B cell (primary cell): ENCODE measurements at regions not wholly inside any gene's neighbourhood (a gene's known extent, or its start where the extent isn't known, plus 50 kb on each side); places are given as distances from the start of the nearest gene placed in this dataset.

Experiments
- ATAC-seq: fragments of 200-7000 bp; cut with Tn5 transposase; one replicate; pipeline ENCODE4 v1.10.0; 2021; ENCODE audit warnings: low read depth, mild to moderate bottlenecking, moderate number of reproducible peaks, moderate library complexity
- CTCF ChIA-PET: fragments of 350-600 bp; sonication (Branson Sonifier 250); formaldehyde crosslinking; loops from one replicate; lab custom pipeline; 2021; ENCODE audit warnings: antibody characterized with exemption, inconsistent platforms; lab: Charles Lee
- POLR2A ChIA-PET: fragments of 350-600 bp; sonication (Branson Sonifier 250); formaldehyde crosslinking; loops from one replicate; lab custom pipeline; 2021; ENCODE audit warnings: antibody characterized with exemption; lab: Charles Lee
- DNase-seq: peaks from one replicate; pipeline ENCODE4 v3.0.0; 2013
- H2AFZ ChIP-seq: 2 replicates; pipeline ENCODE4 v1.6.1; 2012; ENCODE audit warnings: mild to moderate bottlenecking, low read depth, low read length; ENCODE audit not compliant: insufficient read depth, poor library complexity, severe bottlenecking
- H3K27ac ChIP-seq, 2 donors: 1 replicate in 1 of 2; 2 replicates in 1 of 2; pipeline ENCODE4 v1.5.1; 2012 to 2013; ENCODE audit warnings: low read length in 2 of 2, mild to moderate bottlenecking in 2 of 2, moderate library complexity in 1 of 2
- H3K27me3 ChIP-seq, 4 experiments: fragments of 200-600 bp in 1 of 4; sonication (generic) in 1 of 4; replicated peaks in 1 of 4; 1 replicate in 2 of 4; 2 replicates in 2 of 4; pipeline versions ENCODE4 v1.6.1 to v1.7.0; 2013 to 2016; ENCODE audit warnings: low read length in 3 of 4, mild to moderate bottlenecking in 2 of 4, mixed read lengths in 1 of 4, moderate library complexity in 1 of 4; ENCODE audit not compliant: insufficient read depth in 4 of 4, control insufficient read depth in 3 of 4; ENCODE audit errors: control extremely low read depth in 1 of 4
- H3K36me3 ChIP-seq, 2 experiments: replicated peaks in 1 of 2; 1 replicate in 1 of 2; 2 replicates in 1 of 2; pipeline versions ENCODE4 v1.6.1 to v1.7.1; 2013; ENCODE audit warnings: low read length in 1 of 2; ENCODE audit not compliant: insufficient read depth in 2 of 2, control insufficient read depth in 1 of 2; ENCODE audit errors: control extremely low read depth in 1 of 2, extremely low read depth in 1 of 2
- H3K4me1 ChIP-seq, 2 donors: fragments of 200-600 bp in 1 of 2; sonication (generic) in 1 of 2; 1 replicate in 1 of 2; 2 replicates in 1 of 2; pipeline versions ENCODE4 v1.5.1 to v1.6.1; 2013 to 2017; ENCODE audit warnings: low read length in 2 of 2; ENCODE audit not compliant: control insufficient read depth in 2 of 2, insufficient read depth in 2 of 2
- H3K4me2 ChIP-seq: replicated peaks from 2 replicates; pipeline ENCODE3; 2012; ENCODE audit warnings: mild to moderate bottlenecking, low read depth, low read length; ENCODE audit not compliant: poor library complexity, severe bottlenecking
- H3K4me3 ChIP-seq, 5 experiments: fragments of 200-600 bp in 1 of 5; sonication (generic) in 1 of 5; 1 replicate in 3 of 5; 2 replicates in 2 of 5; pipeline versions ENCODE4 v1.5.1 to v1.7.0; 2011 to 2016; ENCODE audit warnings: low read length in 4 of 5, mild to moderate bottlenecking in 4 of 5, low read depth in 2 of 5, control low read depth in 1 of 5, moderate library complexity in 1 of 5; ENCODE audit not compliant: insufficient read depth in 1 of 5; ENCODE audit errors: control extremely low read depth in 1 of 5, extremely low read depth in 1 of 5
- H3K79me2 ChIP-seq: fragments of 200-600 bp; sonication (generic); one replicate; pipeline ENCODE4 v1.6.0; 2016; ENCODE audit warnings: low read length; ENCODE audit not compliant: control insufficient read depth, insufficient read depth
- H3K9ac ChIP-seq: fragments of 200-600 bp; sonication (generic); 2 replicates; pipeline ENCODE4 v1.6.1; 2017; ENCODE audit warnings: mild to moderate bottlenecking, low read length, moderate library complexity
- H3K9me3 ChIP-seq, 3 donors: one replicate each; pipeline versions ENCODE4 v1.6.1 to v1.7.1; 2013; ENCODE audit warnings: low read length in 2 of 3; ENCODE audit not compliant: control insufficient read depth in 2 of 3, insufficient read depth in 1 of 3; ENCODE audit errors: control extremely low read depth in 1 of 3
- H4K20me1 ChIP-seq: 2 replicates; pipeline ENCODE4 v1.6.0; 2012; ENCODE audit warnings: mild to moderate bottlenecking, low read length; ENCODE audit not compliant: insufficient read depth, control insufficient read depth, poor library complexity, severe bottlenecking
- H3K27ac Mint-ChIP-seq: one replicate; pipeline ENCODE4 v1.8.0; 2021; ENCODE audit warnings: mixed read lengths
- H3K27me3 Mint-ChIP-seq: one replicate; pipeline ENCODE4 v1.8.0; 2021; ENCODE audit warnings: mixed read lengths
- H3K4me1 Mint-ChIP-seq: one replicate; pipeline ENCODE4 v1.8.0; 2021; ENCODE audit warnings: mixed read lengths
- H3K4me3 Mint-ChIP-seq: one replicate; pipeline ENCODE4 v1.8.0; 2021; ENCODE audit warnings: mixed read lengths
- H3K9me3 Mint-ChIP-seq: one replicate; pipeline ENCODE4 v1.8.0; 2022; ENCODE audit warnings: mixed read lengths; ENCODE audit not compliant: insufficient read depth
- CTCF ChIP-seq: fragments of 200-600 bp; IDR thresholded peaks from one replicate; pipeline ENCODE4 v1.8.0; 2022; ENCODE audit warnings: antibody characterized with exemption, mild to moderate bottlenecking
- EZH2 ChIP-seq: IDR thresholded peaks from 2 replicates; pipeline ENCODE4 v1.6.1; 2012; ENCODE audit warnings: borderline replicate concordance, low read depth, mild to moderate bottlenecking, moderate library complexity, low read length; ENCODE audit not compliant: insufficient read depth, poor library complexity, severe bottlenecking
- WGBS: methylation state at CpG from one replicate; pipeline ENCODE4 v1.1.5; 2013; ENCODE audit warnings: missing lambda C conversion rate; ENCODE audit not compliant: insufficient coverage; 5-methylcytosine and 5-hydroxymethylcytosine counted together
- intact Hi-C: fragments of 100-400 bp; cut with micrococcal nuclease; formaldehyde crosslinking; loops from one replicate; pipeline ENCODE4 v1.10.0; 2022

GRCh38 chrX:16472345-16472744 is 177.6 kb upstream of the S100G start:
- H3K27me3 Mint-ChIP-seq = peaks cover 14% of the 10 kb centered on the region
- intact Hi-C loops = no loop called here
- POLR2A ChIA-PET = no interaction called here

GRCh38 chrX:16474511-16474910 is 175.4 kb upstream of the S100G start:
- 89% methylated on average over 4 of the region's 4 CpGs for WGBS
- TF ChIP-seq CTCF = no peak
- ChIA-PET POLR2A (no interaction called here), CTCF (no interaction called here)
- Mint-ChIP-seq H3K27me3 (peaks cover 10% of the 10 kb centered on the region), H3K4me3 (no peak overlapping the region), H3K4me1 (no peaks in the 10 kb centered on the region), H3K27ac (no peak overlapping the region), H3K9me3 (no peaks in the 10 kb centered on the region)
- H3K4me1 ChIP-seq = no peaks in the 10 kb centered on the region
- H3K9ac ChIP-seq = no peak overlapping the region
- ATAC-seq = no peak
- H3K4me3 ChIP-seq = no peak overlapping the region
- no peaks in the 10 kb centered on the region for H3K79me2 ChIP-seq
- no peak overlapping the region for H2AFZ ChIP-seq
- no peaks in the 10 kb centered on the region for H3K36me3 ChIP-seq
- intact Hi-C loops = no loop called here
- H3K27me3 ChIP-seq = no peaks in the 10 kb centered on the region
- H3K27ac ChIP-seq = no peak overlapping the region
- H3K9me3 ChIP-seq = no peaks in the 10 kb centered on the region
- H4K20me1 ChIP-seq = no peaks in the 10 kb centered on the region
- no peak for DNase-seq
- no peak overlapping the region for H3K4me2 ChIP-seq

More at GRCh38 chrX:16472345-16472744, 177.6 kb upstream of the S100G start:
- H3K9ac ChIP-seq = no peak overlapping the region
- H3K9me3 Mint-ChIP-seq = no peaks in the 10 kb centered on the region
- H3K4me1 Mint-ChIP-seq = no peaks in the 10 kb centered on the region
- no peaks in the 10 kb centered on the region for H3K4me1 ChIP-seq
- ATAC-seq (no peak), DNase-seq (no peak)
- CTCF ChIA-PET = no interaction called here
- TF ChIP-seq EZH2 = no peak
- TF ChIP-seq CTCF = no peak
- H3K36me3 ChIP-seq = no peaks in the 10 kb centered on the region
- H2AFZ ChIP-seq = no peak overlapping the region
- no peak overlapping the region for H3K4me2 ChIP-seq
- H3K9me3 ChIP-seq = no peaks in the 10 kb centered on the region
- H3K27ac Mint-ChIP-seq = no peak overlapping the region
- H3K4me3 Mint-ChIP-seq = no peak overlapping the region
- H3K27ac ChIP-seq = no peak overlapping the region
- no peaks in the 10 kb centered on the region for H4K20me1 ChIP-seq
- H3K27me3 ChIP-seq = no peaks in the 10 kb centered on the region
- no peaks in the 10 kb centered on the region for H3K79me2 ChIP-seq
- no CpG with 5 or more reads among the region's 1 CpG for WGBS
- no peak overlapping the region for H3K4me3 ChIP-seq
